GM12865 (cell line): ENCODE measurements at regions not wholly inside any gene's neighbourhood (a gene's known extent, or its start where the extent isn't known, plus 50 kb on each side); places are given as distances from the start of the nearest gene placed in this dataset.
A peak's percentile ranks its signal among the peaks of the same experiment; 100 is the strongest.

Experiments used
- DNase-seq: peaks from one replicate; pipeline ENCODE4 v3.0.0; 2010; ENCODE audit warnings: low read depth
- H3K4me3 ChIP-seq: 2 replicates; pipeline ENCODE4 v1.5.1; 2011; ENCODE audit warnings: mild to moderate bottlenecking, low read depth, low read length, control low read depth
- CTCF ChIP-seq: IDR thresholded peaks from 2 replicates; pipeline ENCODE4 v1.5.1; 2011; ENCODE audit warnings: low read length, control low read depth, low read depth, inconsistent platforms; ENCODE audit not compliant: insufficient read depth; ENCODE audit errors: missing control alignments

GRCh38 chr21:38170704-38171682, 85.8 kb upstream of the KCNJ15 start:
- DNase-seq, result no peak
- no peak overlapping the region for H3K4me3 ChIP-seq
- TF ChIP-seq CTCF, result no peak

DNA sequence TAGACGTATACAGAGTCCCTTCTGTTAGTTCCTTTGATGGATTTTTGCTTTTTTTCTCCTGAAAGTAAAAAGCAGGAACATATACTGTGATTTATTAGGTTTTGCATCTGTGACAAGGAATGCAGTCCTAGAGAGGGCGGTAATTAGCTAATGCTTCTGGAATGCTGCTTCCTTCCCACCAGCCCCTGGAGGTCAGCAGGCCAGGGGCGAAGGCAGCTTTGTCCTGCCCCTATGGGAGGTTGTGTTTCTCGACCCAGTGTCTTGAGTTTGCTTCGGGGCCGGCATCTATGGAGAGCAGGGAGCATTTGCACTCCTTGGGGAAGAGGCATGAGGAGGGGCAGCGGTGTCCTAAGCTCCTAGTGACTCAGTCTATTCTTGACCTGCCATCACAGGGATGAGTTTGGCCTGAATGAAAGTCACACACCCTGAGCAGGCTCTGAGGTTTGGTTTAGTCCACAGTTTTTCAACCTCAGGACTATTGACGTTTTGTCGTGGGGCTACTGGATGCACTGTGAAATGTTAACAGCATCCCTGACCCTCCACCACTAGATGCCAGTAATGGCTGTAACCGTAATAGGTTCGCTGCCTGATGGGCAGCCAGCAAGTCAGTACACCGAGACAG, 85.0 kb upstream of the KCNJ15 start:
- no peak for DNase-seq
- H3K4me3 ChIP-seq, result no peak overlapping the region
- TF ChIP-seq CTCF, result peak; percentile 3

- DNase-seq, result no peak
- no peak overlapping the region for H3K4me3 ChIP-seq
- no peak for TF ChIP-seq CTCF
Measured at GRCh38 chr21:38173276-38174035, 83.3 kb upstream of the KCNJ15 start.

DNA sequence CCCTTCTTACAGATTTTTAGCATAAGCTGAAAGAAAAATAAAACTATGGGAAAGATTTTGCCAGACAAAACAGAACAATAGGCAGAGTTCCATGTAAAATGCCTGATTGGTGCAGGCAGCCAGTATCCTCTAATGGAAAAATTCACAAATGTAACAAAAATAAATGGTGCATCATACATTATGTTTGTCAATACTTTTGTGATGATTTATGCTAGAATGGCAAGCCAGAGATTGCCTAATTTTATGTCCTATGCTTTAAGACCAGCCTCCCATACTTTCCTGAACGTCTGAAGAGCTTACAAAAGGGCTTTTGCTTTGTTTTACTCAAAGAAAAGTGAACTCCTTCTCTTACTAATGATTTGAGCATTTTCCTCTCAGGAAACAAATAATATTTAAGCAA, 81.5 kb upstream of the KCNJ15 start:
- no peak for TF ChIP-seq CTCF
- DNase-seq, result no peak
- H3K4me3 ChIP-seq, result no peak overlapping the region

DNA sequence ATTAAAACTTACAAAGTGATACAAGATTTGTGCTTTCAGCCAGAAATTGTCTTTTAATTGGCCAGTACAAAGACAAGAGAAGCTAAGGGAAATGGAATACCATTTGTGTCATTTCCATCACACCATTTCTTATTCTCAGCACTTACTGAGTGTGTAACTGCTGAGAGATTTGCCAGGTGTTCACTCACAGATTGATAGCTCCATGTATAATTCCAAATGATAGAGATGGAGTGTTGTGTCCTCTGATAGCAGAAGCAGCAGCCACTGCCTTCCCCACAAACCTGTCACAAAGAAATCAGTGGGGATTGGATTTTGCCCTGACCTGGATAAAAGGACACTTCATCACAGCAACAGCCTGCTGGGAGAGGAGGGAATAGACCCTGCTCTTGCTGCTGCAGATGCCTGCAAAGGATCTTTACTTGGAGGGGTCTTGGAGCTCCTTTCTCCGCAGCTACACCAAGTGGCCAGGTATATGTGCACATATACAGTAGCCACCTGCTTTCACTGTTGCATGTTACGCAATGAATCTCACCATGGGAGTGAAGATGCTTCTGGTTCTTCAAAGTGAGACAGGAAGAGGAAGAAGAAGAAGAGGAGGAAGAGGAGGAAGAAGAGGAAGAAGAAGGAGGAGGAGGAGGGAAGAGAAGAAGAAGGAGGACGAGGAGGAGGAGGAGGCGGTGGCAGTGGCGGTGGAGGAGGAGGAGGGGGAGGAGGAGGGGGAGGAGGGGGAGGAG, 78.7 kb upstream of the KCNJ15 start:
- no peak overlapping the region for H3K4me3 ChIP-seq
- no peak for DNase-seq
- no peak for TF ChIP-seq CTCF
